HEK293 (cell line): ENCODE measurements at regions not wholly inside any gene's neighbourhood (a gene's known extent, or its start where the extent isn't known, plus 50 kb on each side); places are given as distances from the start of the nearest gene placed in this dataset.

Experiments used
- CTCF ChIA-PET: fragments of 350-600 bp; formaldehyde crosslinking; extraction: SDS; loops from one replicate; lab custom pipeline; 2021; ENCODE audit warnings: antibody characterized with exemption; lab: Yijun Ruan, JAX
- POLR2A ChIA-PET: fragments of 300-600 bp; formaldehyde crosslinking; extraction: SDS; loops from one replicate; lab custom pipeline; 2020; ENCODE audit warnings: antibody characterized with exemption, inconsistent platforms; lab: Yijun Ruan, JAX
- H3K27ac ChIP-seq: fragments of 200-500 bp; sonication (Bioruptor generic); 2 replicates; pipeline ENCODE4 v1.5.1; 2014; ENCODE audit warnings: low read depth, low read length, control low read depth, inconsistent platforms; ENCODE audit errors: extremely low read depth
- H3K36me3 ChIP-seq, 2 experiments: fragments of 200-500 bp in 1 of 2; sonication (Bioruptor generic) in 1 of 2; 1 replicate in 1 of 2; 2 replicates in 1 of 2; pipeline ENCODE4 v1.5.1; 2014 to 2017; ENCODE audit warnings: inconsistent platforms in 2 of 2, low read length in 2 of 2; ENCODE audit not compliant: control insufficient read depth in 2 of 2, insufficient read depth in 1 of 2
- H3K4me1 ChIP-seq: fragments of 200-500 bp; sonication (Bioruptor generic); 2 replicates; pipeline ENCODE4 v1.5.1; 2014; ENCODE audit warnings: mild to moderate bottlenecking, low read length, inconsistent platforms; ENCODE audit not compliant: control insufficient read depth, insufficient read depth
- H3K4me3 ChIP-seq: 2 replicates; pipeline ENCODE4 v1.5.1; 2011; ENCODE audit warnings: low read depth, mild to moderate bottlenecking, control low read depth, low read length, moderate library complexity
- H3K9me3 ChIP-seq: fragments of 200-500 bp; sonication (Bioruptor generic); 2 replicates; pipeline ENCODE4 v1.5.1; 2014; ENCODE audit warnings: low read depth, low read length, inconsistent platforms; ENCODE audit not compliant: control insufficient read depth, insufficient read depth
- BCL11A ChIP-seq: fragments of 450-650 bp; formaldehyde crosslinking; IDR thresholded peaks from 2 replicates; pipeline ENCODE4 v1.5.1; 2016; ENCODE audit warnings: low read depth, missing biosample characterization, missing genetic modification characterization
- HOXA7 ChIP-seq: sonication (generic); formaldehyde crosslinking; IDR thresholded peaks from 2 replicates; pipeline ENCODE4 v1.8.1; 2022; ENCODE audit warnings: missing genetic modification reagents, borderline replicate concordance
- KLF8 ChIP-seq: fragments of 450-650 bp; formaldehyde crosslinking; IDR thresholded peaks from 2 replicates; pipeline ENCODE4 v1.5.1; 2016; ENCODE audit warnings: missing biosample characterization, missing genetic modification characterization
- PRDM1 ChIP-seq: fragments of 450-650 bp; formaldehyde crosslinking; IDR thresholded peaks from 2 replicates; pipeline ENCODE4; 2016; ENCODE audit warnings: missing biosample characterization, missing genetic modification characterization
- REST ChIP-seq: fragments of 450-650 bp; formaldehyde crosslinking; IDR thresholded peaks from 2 replicates; pipeline ENCODE4 v1.5.1; 2016; ENCODE audit warnings: missing biosample characterization, missing genetic modification characterization
- SALL2 ChIP-seq: fragments of 450-650 bp; formaldehyde crosslinking; IDR thresholded peaks from 2 replicates; pipeline ENCODE4 v1.5.0; 2017; ENCODE audit warnings: missing biosample characterization, mild to moderate bottlenecking, missing genetic modification characterization, borderline replicate concordance
- TRIM28 ChIP-seq: IDR thresholded peaks from 2 replicates; pipeline ENCODE4 v1.6.1; 2011; ENCODE audit warnings: low read length, control low read depth, borderline replicate concordance
- ZBTB17 ChIP-seq: fragments of 450-650 bp; formaldehyde crosslinking; IDR thresholded peaks from 2 replicates; pipeline ENCODE4 v1.5.1; 2016; ENCODE audit warnings: missing biosample characterization, missing genetic modification characterization
- ZBTB20 ChIP-seq: fragments of 450-650 bp; formaldehyde crosslinking; IDR thresholded peaks from 2 replicates; pipeline ENCODE4 v1.5.1; 2016; ENCODE audit warnings: missing biosample characterization, missing genetic modification characterization
- ZFP41 ChIP-seq: fragments of 450-650 bp; formaldehyde crosslinking; IDR thresholded peaks from 2 replicates; pipeline ENCODE4 v1.5.1; 2016; ENCODE audit warnings: missing biosample characterization, missing genetic modification characterization, borderline replicate concordance
- ZNF10 ChIP-seq: fragments of 450-650 bp; formaldehyde crosslinking; IDR thresholded peaks from 2 replicates; pipeline ENCODE4 v1.5.1; 2017; ENCODE audit warnings: missing biosample characterization, missing genetic modification characterization
- ZNF175 ChIP-seq: fragments of 450-650 bp; formaldehyde crosslinking; IDR thresholded peaks from 2 replicates; pipeline ENCODE4 v1.5.1; 2016; ENCODE audit warnings: missing biosample characterization, missing genetic modification characterization
- ZNF202 ChIP-seq: fragments of 450-650 bp; formaldehyde crosslinking; IDR thresholded peaks from 2 replicates; pipeline ENCODE4 v1.5.1; 2016; ENCODE audit warnings: missing biosample characterization, missing genetic modification characterization, borderline replicate concordance
- ZNF335 ChIP-seq: fragments of 450-650 bp; formaldehyde crosslinking; conservative IDR thresholded peaks from 2 replicates; pipeline ENCODE4 v1.5.1; 2016; ENCODE audit warnings: missing biosample characterization, missing genetic modification characterization
- ZNF366 ChIP-seq: fragments of 450-650 bp; formaldehyde crosslinking; conservative IDR thresholded peaks from 2 replicates; pipeline ENCODE4 v1.5.1; 2016; ENCODE audit warnings: missing biosample characterization, missing genetic modification characterization
- ZNF416 ChIP-seq: fragments of 450-650 bp; formaldehyde crosslinking; IDR thresholded peaks from 2 replicates; pipeline ENCODE4 v1.5.1; 2016; ENCODE audit warnings: missing biosample characterization, missing genetic modification characterization
- ZNF529 ChIP-seq: fragments of 450-650 bp; formaldehyde crosslinking; IDR thresholded peaks from 2 replicates; pipeline ENCODE4 v1.5.1; 2017; ENCODE audit warnings: missing genetic modification characterization, missing biosample characterization; ENCODE audit not compliant: insufficient replicate concordance
- ZNF580 ChIP-seq: fragments of 450-650 bp; formaldehyde crosslinking; IDR thresholded peaks from 2 replicates; pipeline ENCODE4 v1.5.1; 2016; ENCODE audit warnings: missing biosample characterization, missing genetic modification characterization
- ZNF660 ChIP-seq: fragments of 450-650 bp; IDR thresholded peaks from 2 replicates; pipeline ENCODE4 v1.5.1; 2018; ENCODE audit warnings: missing biosample characterization, mild to moderate bottlenecking, missing genetic modification characterization
- ZNF664 ChIP-seq: fragments of 450-650 bp; formaldehyde crosslinking; IDR thresholded peaks from 2 replicates; pipeline ENCODE4 v1.5.1; 2016; ENCODE audit warnings: missing biosample characterization, missing genetic modification characterization
- ZNF791 ChIP-seq: fragments of 450-650 bp; formaldehyde crosslinking; IDR thresholded peaks from 2 replicates; pipeline ENCODE4 v1.5.1; 2016; ENCODE audit warnings: missing biosample characterization, missing genetic modification characterization
- TF ChIP-seq, protein P1 (sequence below): fragments of 450-650 bp; formaldehyde crosslinking; IDR thresholded peaks from 2 replicates; pipeline ENCODE4 v1.5.1; 2016; ENCODE audit warnings: missing biosample characterization, missing genetic modification characterization
- TF ChIP-seq, protein P2 (sequence below): fragments of 450-650 bp; formaldehyde crosslinking; IDR thresholded peaks from 2 replicates; pipeline ENCODE4 v1.5.1; 2016; ENCODE audit warnings: missing biosample characterization, missing genetic modification characterization

DNA sequence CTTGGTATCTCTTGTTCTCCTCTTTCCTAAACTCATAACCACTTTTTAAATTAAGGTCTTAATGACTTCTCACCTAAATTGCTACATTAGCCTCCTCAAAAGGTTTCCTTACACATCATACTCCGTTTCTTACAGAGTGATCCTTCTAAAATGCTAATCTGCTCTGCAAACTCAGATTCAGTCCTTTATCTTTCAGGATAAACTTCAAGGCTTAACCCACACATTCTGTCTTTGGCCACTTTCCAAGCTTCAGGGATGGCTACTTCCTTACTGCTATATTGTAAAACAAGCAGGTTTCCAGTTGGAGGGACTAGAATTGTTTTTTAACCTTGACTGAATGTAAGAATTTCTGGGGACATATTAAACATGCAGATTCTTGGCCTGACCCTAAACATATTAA, 105.5 kb upstream of the CHD1 start (continued):
- TF ChIP-seq ZBTB20 (tag by site-specific recombination): 0 out of 2 replicates have a peak, but pooled peaks have one; percentile 15
- no peak for TF ChIP-seq ZNF660 (tag by site-specific recombination)
- no peak for TF ChIP-seq SALL2 (tag by site-specific recombination)
- peak; percentile 42; the same call in 1 of the 2 replicates for TF ChIP-seq ZBTB17

DNA sequence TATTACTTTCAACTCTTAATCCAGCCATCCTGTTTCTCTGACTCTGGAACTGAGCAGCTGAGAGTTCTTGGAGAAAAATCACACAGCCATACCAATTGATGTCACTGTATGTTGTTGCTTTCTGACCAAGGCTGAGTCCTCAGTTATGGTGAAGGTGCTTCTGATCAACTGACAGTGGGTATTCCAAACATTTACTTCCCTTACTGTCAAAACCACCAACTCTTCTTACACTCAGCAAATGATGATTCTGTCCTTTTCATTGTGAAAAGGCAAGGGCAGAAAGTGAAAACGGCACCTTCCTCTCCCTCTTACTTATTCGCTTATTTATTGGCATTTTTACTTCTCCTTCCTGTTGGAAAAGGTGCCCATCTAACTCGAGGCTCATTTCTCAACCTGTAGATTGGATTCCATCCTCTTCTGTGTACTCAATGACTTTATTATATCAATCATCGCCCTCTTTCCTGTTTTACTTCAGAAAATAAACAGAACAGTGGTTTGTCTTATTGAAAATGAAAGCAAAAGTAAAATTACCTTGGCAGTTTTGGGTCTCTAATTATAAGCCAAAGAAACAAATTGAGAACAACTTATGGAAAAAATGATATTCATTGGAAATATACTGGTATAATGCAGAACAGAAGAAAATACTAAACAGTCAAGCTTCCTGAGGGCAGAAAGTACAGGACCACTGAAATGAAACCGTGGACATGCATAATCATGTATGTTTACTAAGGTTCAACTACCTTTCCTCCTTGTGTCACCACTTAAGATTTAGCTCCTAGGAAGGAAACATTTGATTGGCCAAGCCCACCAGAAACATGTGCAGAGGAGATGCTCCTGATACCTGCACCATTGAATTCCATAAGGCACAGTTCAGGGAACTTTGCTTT, 104.5 kb upstream of the CHD1 start:
- no peaks in the 10 kb centered on the region for H3K36me3 ChIP-seq
- TF ChIP-seq ZNF416: no peak
- TF ChIP-seq PRDM1 (tag by site-specific recombination): peak; percentile 90
- TF ChIP-seq, all 188 proteins: peak for 1
- Histone ChIP-seq H3K9me3 (no peaks in the 10 kb centered on the region), H3K27ac (no peak overlapping the region), H3K4me1 (no peaks in the 10 kb centered on the region), H3K4me3 (no peak overlapping the region)
- ChIA-PET POLR2A (interaction anchor here (0.6 to 1.4 kb wide), 4 partner anchors 104 to 261 kb away, joined by 3 to 4 read pairs (median 4); partner anchors contain the start of gene CHD1), CTCF (interaction anchor here (0.5 to 2.5 kb wide), 24 partner anchors 14 to 1015 kb away, joined by 3 to 28 read pairs (median 4); no protein-coding TSS in a partner anchor)

- H3K27ac ChIP-seq: no peak overlapping the region
- H3K4me1 ChIP-seq: no peaks in the 10 kb centered on the region
- ChIA-PET POLR2A (interaction anchor here (0.6 to 1.4 kb wide), 4 partner anchors 103 to 260 kb away, joined by 3 to 4 read pairs (median 4); partner anchors contain the start of gene CHD1), CTCF (interaction anchor here (0.5 to 2.5 kb wide), 26 partner anchors 12 to 1425 kb away, joined by 3 to 28 read pairs (median 4); no protein-coding TSS in a partner anchor)
- no peak overlapping the region for H3K4me3 ChIP-seq
- no peaks in the 10 kb centered on the region for H3K9me3 ChIP-seq
- H3K36me3 ChIP-seq: no peaks in the 10 kb centered on the region
- no peak for TF ChIP-seq ZNF175 (tag by site-specific recombination)
- no peak for TF ChIP-seq SALL2 (tag by site-specific recombination)
- TF ChIP-seq ZNF335 (tag by site-specific recombination): peak; percentile 13; the same call in 1 of the 2 replicates
- peak; percentile 29; the same call in 1 of the 2 replicates for TF ChIP-seq ZNF366 (tag by site-specific recombination)
- TF ChIP-seq BCL11A: peak; percentile 46; the same call in 1 of the 2 replicates
- no peak for TF ChIP-seq ZNF580 (tag by site-specific recombination)
- no peak for TF ChIP-seq REST (tag by site-specific recombination)
- TF ChIP-seq ZFP41 (tag by site-specific recombination): no peak
- TF ChIP-seq HOXA7 (CRISPR knock-in tag): no peak
- no peak for TF ChIP-seq ZNF202 (tag by site-specific recombination)
- TF ChIP-seq, protein P1, sequence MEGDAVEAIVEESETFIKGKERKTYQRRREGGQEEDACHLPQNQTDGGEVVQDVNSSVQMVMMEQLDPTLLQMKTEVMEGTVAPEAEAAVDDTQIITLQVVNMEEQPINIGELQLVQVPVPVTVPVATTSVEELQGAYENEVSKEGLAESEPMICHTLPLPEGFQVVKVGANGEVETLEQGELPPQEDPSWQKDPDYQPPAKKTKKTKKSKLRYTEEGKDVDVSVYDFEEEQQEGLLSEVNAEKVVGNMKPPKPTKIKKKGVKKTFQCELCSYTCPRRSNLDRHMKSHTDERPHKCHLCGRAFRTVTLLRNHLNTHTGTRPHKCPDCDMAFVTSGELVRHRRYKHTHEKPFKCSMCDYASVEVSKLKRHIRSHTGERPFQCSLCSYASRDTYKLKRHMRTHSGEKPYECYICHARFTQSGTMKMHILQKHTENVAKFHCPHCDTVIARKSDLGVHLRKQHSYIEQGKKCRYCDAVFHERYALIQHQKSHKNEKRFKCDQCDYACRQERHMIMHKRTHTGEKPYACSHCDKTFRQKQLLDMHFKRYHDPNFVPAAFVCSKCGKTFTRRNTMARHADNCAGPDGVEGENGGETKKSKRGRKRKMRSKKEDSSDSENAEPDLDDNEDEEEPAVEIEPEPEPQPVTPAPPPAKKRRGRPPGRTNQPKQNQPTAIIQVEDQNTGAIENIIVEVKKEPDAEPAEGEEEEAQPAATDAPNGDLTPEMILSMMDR: peak; percentile 72
- TF ChIP-seq ZNF529 (tag by site-specific recombination): no peak
- TF ChIP-seq, protein P2, sequence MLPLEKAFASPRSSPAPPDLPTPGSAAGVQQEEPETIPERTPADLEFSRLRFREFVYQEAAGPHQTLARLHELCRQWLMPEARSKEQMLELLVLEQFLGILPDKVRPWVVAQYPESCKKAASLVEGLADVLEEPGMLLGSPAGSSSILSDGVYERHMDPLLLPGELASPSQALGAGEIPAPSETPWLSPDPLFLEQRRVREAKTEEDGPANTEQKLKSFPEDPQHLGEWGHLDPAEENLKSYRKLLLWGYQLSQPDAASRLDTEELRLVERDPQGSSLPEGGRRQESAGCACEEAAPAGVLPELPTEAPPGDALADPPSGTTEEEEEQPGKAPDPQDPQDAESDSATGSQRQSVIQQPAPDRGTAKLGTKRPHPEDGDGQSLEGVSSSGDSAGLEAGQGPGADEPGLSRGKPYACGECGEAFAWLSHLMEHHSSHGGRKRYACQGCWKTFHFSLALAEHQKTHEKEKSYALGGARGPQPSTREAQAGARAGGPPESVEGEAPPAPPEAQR (tag by site-specific recombination): no peak
- TF ChIP-seq ZNF664 (tag by site-specific recombination): 0 out of 2 replicates have a peak, but pooled peaks have one; percentile 5
- peak; percentile 71 for TF ChIP-seq ZNF10 (tag by site-specific recombination)
- TF ChIP-seq ZNF660 (tag by site-specific recombination): peak; percentile 85
- TF ChIP-seq KLF8 (tag by site-specific recombination): no peak
- peak; percentile 94 for TF ChIP-seq ZBTB17
- no peak for TF ChIP-seq TRIM28
- TF ChIP-seq ZNF791 (tag by site-specific recombination): no peak
Observed at GRCh38 chr5:99032234-99033013, 103.6 kb upstream of the CHD1 start.
